ENCODE measurements at regions not wholly inside any gene's neighbourhood (a gene's known extent, or its start where the extent isn't known, plus 50 kb on each side); places are given as distances from the start of the nearest gene placed in this dataset.

DNA sequence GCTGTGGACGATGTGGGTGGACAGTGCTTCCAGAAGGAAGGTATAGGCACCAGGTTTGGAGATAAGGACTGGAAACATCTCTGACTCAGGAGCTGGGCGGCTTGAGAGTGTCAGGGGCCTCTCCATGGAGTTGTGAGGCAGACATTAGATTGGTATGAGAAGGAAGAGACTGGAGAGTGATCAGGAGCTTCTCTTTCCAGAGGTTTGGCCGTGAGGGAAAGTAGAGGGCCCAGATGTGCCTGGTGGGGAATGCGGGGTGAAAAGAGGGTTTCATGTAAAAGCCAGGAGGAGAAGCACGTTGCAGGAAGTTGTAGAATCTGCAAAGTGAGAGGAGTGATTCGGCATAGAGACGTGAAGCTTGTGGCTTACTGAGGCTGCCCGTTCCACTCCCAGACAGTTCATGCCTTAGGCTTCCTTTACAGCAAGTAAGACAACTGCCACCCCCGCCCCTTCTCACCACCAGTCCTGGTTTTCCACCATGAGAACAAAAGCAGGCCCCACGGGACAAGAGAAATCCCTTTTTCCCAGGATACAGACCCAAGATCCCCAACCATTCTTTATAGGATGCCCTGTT, 166.3 kb upstream of the HDAC4 start:
- 85 to 88% methylated on average over 10 of the region's 10 CpGs for WGBS, 2 experiments
- no peaks in the 10 kb centered on the region for H3K27me3 ChIP-seq (ENCODE audit: control insufficient read depth, insufficient read depth, low read length, poor library complexity, severe bottlenecking)
- H3K27ac ChIP-seq (ENCODE audit: insufficient read depth, low read depth, low read length, poor library complexity, severe bottlenecking), result no peak overlapping the region
- no peaks in the 10 kb centered on the region for H3K9me3 ChIP-seq (ENCODE audit: control insufficient read depth, low read length)
- no peaks in the 10 kb centered on the region for H3K36me3 ChIP-seq (ENCODE audit: control insufficient read depth, insufficient read depth, low read length)
- no peaks in the 10 kb centered on the region for H3K4me1 ChIP-seq (ENCODE audit: control insufficient read depth, insufficient read depth, low read length)
- no peak overlapping the region for H3K4me3 ChIP-seq (ENCODE audit: insufficient read depth, low read depth, low read length)

DNA sequence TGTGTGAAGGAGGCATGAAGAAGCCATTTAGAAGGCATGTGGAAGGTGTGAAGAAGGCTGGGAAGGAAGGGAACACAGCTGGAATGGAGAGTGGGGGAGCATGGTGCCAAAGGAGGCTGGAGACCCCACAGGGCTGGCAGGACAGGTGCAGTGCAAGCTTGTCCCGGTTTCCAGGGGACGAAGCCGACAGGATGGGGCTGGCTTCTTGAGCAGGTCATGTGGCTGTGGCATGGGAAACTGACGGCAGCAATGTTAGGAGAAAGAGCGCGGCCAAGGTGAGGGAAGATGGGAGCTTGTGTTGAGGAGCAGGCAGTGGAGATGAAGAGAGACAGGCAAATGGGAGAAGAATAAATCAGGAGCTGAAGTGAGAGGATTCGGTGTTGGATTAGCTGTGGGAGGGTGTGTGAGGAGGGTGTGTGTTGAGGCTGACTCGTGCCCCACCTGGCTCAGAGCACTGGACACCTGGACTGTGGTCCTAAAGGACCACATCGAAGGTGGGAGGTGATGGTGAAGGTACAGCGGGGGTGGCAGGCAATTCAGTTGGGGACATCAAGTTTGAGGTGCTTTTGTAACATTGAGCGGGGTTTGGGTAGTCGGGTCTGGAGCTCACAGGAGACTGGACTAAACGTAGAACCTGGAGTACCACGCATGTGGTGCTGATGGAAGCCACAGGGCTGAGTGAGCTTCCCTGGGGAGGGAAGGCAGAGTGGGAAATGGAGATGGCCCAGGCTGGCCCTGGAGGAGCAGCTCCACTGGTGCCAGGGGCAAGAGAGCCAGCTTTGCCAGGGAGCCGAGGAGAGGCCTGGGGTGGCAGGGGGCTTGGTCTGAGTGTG, 165.6 kb upstream of the HDAC4 start:
- no peak overlapping the region for H3K27ac ChIP-seq (ENCODE audit: insufficient read depth, low read depth, low read length, poor library complexity, severe bottlenecking)
- 95 to 96% methylated on average over 15 of the region's 15 CpGs for WGBS, 2 experiments
- H3K4me1 ChIP-seq (ENCODE audit: control insufficient read depth, insufficient read depth, low read length), result no peaks in the 10 kb centered on the region
- H3K36me3 ChIP-seq (ENCODE audit: control insufficient read depth, insufficient read depth, low read length), result no peaks in the 10 kb centered on the region
- no peaks in the 10 kb centered on the region for H3K27me3 ChIP-seq (ENCODE audit: control insufficient read depth, insufficient read depth, low read length, poor library complexity, severe bottlenecking)
- H3K9me3 ChIP-seq (ENCODE audit: control insufficient read depth, low read length), result no peaks in the 10 kb centered on the region
- H3K4me3 ChIP-seq (ENCODE audit: insufficient read depth, low read depth, low read length), result no peak overlapping the region

DNA sequence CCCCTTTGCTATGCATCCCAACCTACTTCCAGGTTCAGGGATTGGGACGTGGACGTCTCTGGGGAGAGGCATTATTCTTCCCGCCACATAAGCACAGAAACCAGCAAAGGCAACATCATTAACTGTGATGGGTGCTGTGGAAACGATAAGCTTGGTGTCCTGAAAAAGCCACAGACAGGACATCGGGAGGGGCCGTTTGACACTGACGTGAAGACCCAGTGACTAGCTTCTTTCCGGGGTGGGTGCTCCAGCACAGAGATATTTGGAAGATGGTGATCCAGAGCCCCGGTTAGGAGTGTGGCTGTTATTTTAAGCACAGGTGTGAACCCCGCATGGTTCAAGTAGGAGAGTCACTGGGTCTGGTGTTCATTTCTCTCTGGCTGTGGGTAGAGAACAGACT, 163.8 kb upstream of the HDAC4 start:
- no peaks in the 10 kb centered on the region for H3K36me3 ChIP-seq (ENCODE audit: control insufficient read depth, insufficient read depth, low read length)
- no peak overlapping the region for H3K4me3 ChIP-seq (ENCODE audit: insufficient read depth, low read depth, low read length)
- H3K9me3 ChIP-seq (ENCODE audit: control insufficient read depth, low read length), result no peaks in the 10 kb centered on the region
- H3K4me1 ChIP-seq (ENCODE audit: control insufficient read depth, insufficient read depth, low read length), result no peaks in the 10 kb centered on the region
- no peaks in the 10 kb centered on the region for H3K27me3 ChIP-seq (ENCODE audit: control insufficient read depth, insufficient read depth, low read length, poor library complexity, severe bottlenecking)
- H3K27ac ChIP-seq (ENCODE audit: insufficient read depth, low read depth, low read length, poor library complexity, severe bottlenecking), result no peak overlapping the region
- 95 to 96% methylated on average over 10 of the region's 10 CpGs for WGBS, 2 experiments

DNA sequence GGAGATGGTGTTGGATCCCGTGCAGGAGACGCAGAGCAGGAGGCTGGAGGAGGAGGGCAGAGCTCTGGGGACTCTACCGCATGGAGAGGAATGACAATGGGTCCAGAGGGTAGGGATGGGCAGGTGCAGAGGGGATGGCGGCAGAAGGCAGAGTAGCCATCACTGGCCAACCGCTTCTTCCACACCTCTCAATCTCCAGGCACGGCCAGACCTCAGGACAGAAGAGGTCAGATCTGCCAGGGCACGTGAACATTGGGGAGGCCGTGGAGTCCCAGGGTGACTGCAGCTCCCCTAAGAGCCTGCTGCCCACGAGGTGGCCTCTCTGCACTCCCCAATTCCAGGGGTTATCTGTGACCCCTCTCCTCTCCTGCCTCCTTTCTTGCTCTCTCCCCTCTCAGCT, 162.7 kb upstream of the HDAC4 start:
- no peaks in the 10 kb centered on the region for H3K36me3 ChIP-seq (ENCODE audit: control insufficient read depth, insufficient read depth, low read length)
- 91 to 92% methylated on average over 9 of the region's 9 CpGs for WGBS, 2 experiments
- H3K4me3 ChIP-seq (ENCODE audit: insufficient read depth, low read depth, low read length), result no peak overlapping the region
- no peaks in the 10 kb centered on the region for H3K9me3 ChIP-seq (ENCODE audit: control insufficient read depth, low read length)
- H3K27me3 ChIP-seq (ENCODE audit: control insufficient read depth, insufficient read depth, low read length, poor library complexity, severe bottlenecking), result no peaks in the 10 kb centered on the region
- no peaks in the 10 kb centered on the region for H3K4me1 ChIP-seq (ENCODE audit: control insufficient read depth, insufficient read depth, low read length)
- H3K27ac ChIP-seq (ENCODE audit: insufficient read depth, low read depth, low read length, poor library complexity, severe bottlenecking), result no peak overlapping the region

DNA sequence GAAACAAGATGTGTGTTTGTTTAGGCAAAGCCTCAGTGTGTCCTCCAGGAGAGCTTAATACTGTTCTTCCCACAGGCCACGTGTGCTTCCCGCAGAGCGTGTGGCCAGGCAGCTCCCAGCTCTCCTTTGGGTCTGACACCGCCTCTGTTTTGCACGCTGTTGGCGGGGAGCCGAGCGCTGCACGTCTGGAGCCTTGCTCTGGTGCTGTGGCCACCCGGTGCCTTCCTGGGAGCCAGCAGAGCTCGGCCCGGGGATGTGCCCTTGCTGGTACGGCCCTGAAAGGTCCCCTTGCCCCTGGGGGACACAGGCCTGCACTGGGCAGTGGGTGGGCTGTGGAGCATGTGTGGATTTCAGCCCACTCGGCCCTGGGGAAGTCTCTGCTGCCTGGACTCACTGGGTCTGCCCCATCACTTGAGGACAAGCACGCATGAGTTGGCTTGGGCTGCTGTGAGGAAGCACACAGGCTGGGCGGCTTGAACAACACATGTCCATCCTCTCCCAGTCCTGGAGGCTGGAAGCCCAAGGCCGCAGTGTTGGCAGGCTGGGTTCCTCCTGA, 160.7 kb upstream of the HDAC4 start:
- 94 to 95% methylated on average over 17 of the region's 17 CpGs for WGBS, 2 experiments
- H3K27me3 ChIP-seq (ENCODE audit: control insufficient read depth, insufficient read depth, low read length, poor library complexity, severe bottlenecking), result no peaks in the 10 kb centered on the region
- no peaks in the 10 kb centered on the region for H3K36me3 ChIP-seq (ENCODE audit: control insufficient read depth, insufficient read depth, low read length)

DNA sequence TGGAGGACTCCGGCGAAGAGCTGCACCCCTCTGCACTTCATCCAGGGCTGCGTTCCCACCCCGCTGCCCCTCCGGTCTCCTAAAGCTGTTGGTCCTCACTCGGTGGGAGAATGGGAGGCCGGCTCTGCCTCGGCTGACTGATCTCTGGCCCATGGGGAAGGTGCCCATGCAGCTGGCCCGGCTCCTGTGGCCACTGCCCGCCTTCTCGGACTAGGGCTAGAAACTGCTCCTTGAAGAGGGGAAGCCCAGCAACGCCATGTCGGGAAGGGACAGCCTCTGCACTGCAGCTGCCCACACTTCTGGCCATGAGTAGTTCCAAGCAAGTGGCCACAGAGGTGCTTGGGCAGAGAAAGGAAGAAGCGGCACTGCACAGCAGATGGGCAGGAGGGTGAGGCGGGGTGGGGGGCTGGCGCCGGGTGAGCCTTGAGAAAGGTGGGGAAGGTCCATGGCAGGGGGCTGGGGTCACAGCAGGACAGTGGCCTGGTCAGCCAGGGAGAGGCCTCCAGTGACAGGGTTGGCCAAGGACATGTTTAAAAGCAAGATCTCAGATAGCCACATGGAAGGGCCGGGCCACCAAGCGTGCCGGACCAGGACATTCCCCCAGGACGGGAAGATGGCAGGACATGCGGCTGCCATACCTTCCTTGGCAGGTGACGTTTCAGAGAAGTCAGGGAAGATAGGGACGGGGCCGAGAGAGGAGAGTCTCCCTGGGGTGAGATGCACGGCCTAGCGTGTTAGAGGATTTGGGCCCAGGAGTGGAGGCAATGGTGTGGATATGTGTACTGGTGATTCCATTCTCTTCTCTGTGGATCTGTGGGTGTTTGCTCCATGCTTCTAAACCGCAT, 158.8 kb upstream of the HDAC4 start:
- H3K27me3 ChIP-seq (ENCODE audit: control insufficient read depth, insufficient read depth, low read length, poor library complexity, severe bottlenecking), result no peaks in the 10 kb centered on the region
- no peak overlapping the region for H3K4me3 ChIP-seq (ENCODE audit: insufficient read depth, low read depth, low read length)
- H3K27ac ChIP-seq (ENCODE audit: insufficient read depth, low read depth, low read length, poor library complexity, severe bottlenecking), result no peak overlapping the region
- no peaks in the 10 kb centered on the region for H3K4me1 ChIP-seq (ENCODE audit: control insufficient read depth, insufficient read depth, low read length)
- no peaks in the 10 kb centered on the region for H3K36me3 ChIP-seq (ENCODE audit: control insufficient read depth, insufficient read depth, low read length)
- WGBS, 2 experiments, result 94 to 95% methylated on average over 28 of the region's 28 CpGs
- no peaks in the 10 kb centered on the region for H3K9me3 ChIP-seq (ENCODE audit: control insufficient read depth, low read length)

More for the DNA sequence above, 160.7 kb upstream of the HDAC4 start:
- H3K4me1 ChIP-seq (ENCODE audit: control insufficient read depth, insufficient read depth, low read length), result no peaks in the 10 kb centered on the region
- H3K4me3 ChIP-seq (ENCODE audit: insufficient read depth, low read depth, low read length), result no peak overlapping the region
- H3K9me3 ChIP-seq (ENCODE audit: control insufficient read depth, low read length), result no peaks in the 10 kb centered on the region
- H3K27ac ChIP-seq (ENCODE audit: insufficient read depth, low read depth, low read length, poor library complexity, severe bottlenecking), result no peak overlapping the region

GRCh38 chr2:239558661-239559060, 157.8 kb upstream of the HDAC4 start:
- Histone ChIP-seq H3K36me3 (ENCODE audit: control insufficient read depth, insufficient read depth, low read length) (no peaks in the 10 kb centered on the region), H3K4me1 (ENCODE audit: control insufficient read depth, insufficient read depth, low read length) (no peaks in the 10 kb centered on the region), H3K27me3 (ENCODE audit: control insufficient read depth, insufficient read depth, low read length, poor library complexity, severe bottlenecking) (no peaks in the 10 kb centered on the region), H3K27ac (ENCODE audit: insufficient read depth, low read depth, low read length, poor library complexity, severe bottlenecking) (no peak overlapping the region), H3K4me3 (ENCODE audit: insufficient read depth, low read depth, low read length) (no peak overlapping the region), H3K9me3 (ENCODE audit: control insufficient read depth, low read length) (no peaks in the 10 kb centered on the region)
- 92 to 93% methylated on average over 12 of the region's 12 CpGs for WGBS, 2 experiments

DNA sequence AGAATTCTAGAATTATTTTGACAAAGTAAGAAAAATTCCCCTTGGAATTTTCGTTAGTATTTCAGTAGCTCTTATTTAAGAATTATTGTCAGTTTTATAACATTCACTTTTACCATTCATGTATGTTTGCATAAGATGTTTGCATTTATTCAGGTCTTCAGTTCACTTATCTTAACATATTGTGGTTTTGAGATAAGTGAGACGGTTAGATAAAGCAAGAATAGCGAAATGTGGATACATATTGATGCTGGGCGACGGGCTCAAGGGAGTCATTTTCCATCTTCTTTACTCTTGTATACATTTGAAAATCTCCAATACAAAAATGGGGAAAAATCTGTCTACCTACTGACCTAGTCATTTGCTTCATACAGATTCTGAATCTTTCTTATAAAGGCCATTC, 156.7 kb upstream of the HDAC4 start:
- Histone ChIP-seq H3K9me3 (ENCODE audit: control insufficient read depth, low read length) (no peaks in the 10 kb centered on the region), H3K4me3 (ENCODE audit: insufficient read depth, low read depth, low read length) (no peak overlapping the region), H3K4me1 (ENCODE audit: control insufficient read depth, insufficient read depth, low read length) (no peaks in the 10 kb centered on the region), H3K27ac (ENCODE audit: insufficient read depth, low read depth, low read length, poor library complexity, severe bottlenecking) (no peak overlapping the region), H3K27me3 (ENCODE audit: control insufficient read depth, insufficient read depth, low read length, poor library complexity, severe bottlenecking) (no peaks in the 10 kb centered on the region), H3K36me3 (ENCODE audit: control insufficient read depth, insufficient read depth, low read length) (no peaks in the 10 kb centered on the region)
- 80 to 95% methylated on average over 2 to 4 of the region's 5 CpGs for WGBS, 2 experiments

DNA sequence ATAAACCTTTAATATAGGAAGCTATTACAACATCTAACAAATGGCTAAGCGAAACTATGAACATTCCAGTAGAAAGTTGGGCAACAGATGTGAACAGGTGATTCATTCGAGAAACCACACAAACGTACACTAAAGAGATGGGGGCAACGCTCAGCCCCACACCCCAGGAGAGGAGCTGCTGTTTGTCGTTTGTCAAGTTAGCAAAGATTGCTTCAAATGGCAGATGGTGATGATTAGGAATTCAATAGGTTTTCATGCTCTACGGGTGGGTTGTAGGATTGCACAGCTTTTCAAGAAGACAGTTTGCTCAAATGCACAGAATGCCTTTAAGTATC, 154.7 kb upstream of the HDAC4 start:
- H3K36me3 ChIP-seq (ENCODE audit: control insufficient read depth, insufficient read depth, low read length), result no peaks in the 10 kb centered on the region
- H3K4me1 ChIP-seq (ENCODE audit: control insufficient read depth, insufficient read depth, low read length), result no peaks in the 10 kb centered on the region
- no peak overlapping the region for H3K27ac ChIP-seq (ENCODE audit: insufficient read depth, low read depth, low read length, poor library complexity, severe bottlenecking)
- no peaks in the 10 kb centered on the region for H3K9me3 ChIP-seq (ENCODE audit: control insufficient read depth, low read length)
- H3K27me3 ChIP-seq (ENCODE audit: control insufficient read depth, insufficient read depth, low read length, poor library complexity, severe bottlenecking), result no peaks in the 10 kb centered on the region
- WGBS, 2 experiments, result 93 to 94% methylated on average over 6 of the region's 6 CpGs
- no peak overlapping the region for H3K4me3 ChIP-seq (ENCODE audit: insufficient read depth, low read depth, low read length)
